Osteocyte (in vitro differentiated cells): ENCODE measurements at regions not wholly inside any gene's neighbourhood (a gene's known extent, or its start where the extent isn't known, plus 50 kb on each side); places are given as distances from the start of the nearest gene placed in this dataset.

ENCODE experiments used
- DNase-seq: peaks from one replicate; pipeline ENCODE4 v3.0.0; 2021; ENCODE audit warnings: mixed read lengths; ENCODE audit not compliant: unreplicated experiment; ENCODE audit errors: extremely low spot score
- H3K27ac Mint-ChIP-seq: one replicate; pipeline ENCODE4 v1.8.0; 2021; ENCODE audit warnings: mild to moderate bottlenecking, mixed read lengths; ENCODE audit not compliant: unreplicated experiment
- H3K27me3 Mint-ChIP-seq: one replicate; pipeline ENCODE4 v1.8.0; 2021; ENCODE audit warnings: mixed read lengths; ENCODE audit not compliant: unreplicated experiment
- H3K36me3 Mint-ChIP-seq: one replicate; pipeline ENCODE4 v1.8.0; 2021; ENCODE audit warnings: mixed read lengths; ENCODE audit not compliant: unreplicated experiment
- H3K4me1 Mint-ChIP-seq: one replicate; pipeline ENCODE4 v1.8.0; 2021; ENCODE audit warnings: mixed read lengths; ENCODE audit not compliant: unreplicated experiment
- H3K4me3 Mint-ChIP-seq: one replicate; pipeline ENCODE4 v1.8.0; 2021; ENCODE audit warnings: mild to moderate bottlenecking, moderate library complexity, mixed read lengths; ENCODE audit not compliant: unreplicated experiment
- H3K9me3 Mint-ChIP-seq: one replicate; pipeline ENCODE4 v1.8.0; 2021; ENCODE audit warnings: mixed read lengths; ENCODE audit not compliant: unreplicated experiment
- TF ChIP-seq, protein P1 (sequence below): fragments of 200-600 bp; sonication (generic); IDR thresholded peaks from 2 replicates; pipeline ENCODE4 v1.5.0; 2021; ENCODE audit warnings: antibody characterized with exemption, mild to moderate bottlenecking, moderate library complexity

- TF ChIP-seq, protein P1, sequence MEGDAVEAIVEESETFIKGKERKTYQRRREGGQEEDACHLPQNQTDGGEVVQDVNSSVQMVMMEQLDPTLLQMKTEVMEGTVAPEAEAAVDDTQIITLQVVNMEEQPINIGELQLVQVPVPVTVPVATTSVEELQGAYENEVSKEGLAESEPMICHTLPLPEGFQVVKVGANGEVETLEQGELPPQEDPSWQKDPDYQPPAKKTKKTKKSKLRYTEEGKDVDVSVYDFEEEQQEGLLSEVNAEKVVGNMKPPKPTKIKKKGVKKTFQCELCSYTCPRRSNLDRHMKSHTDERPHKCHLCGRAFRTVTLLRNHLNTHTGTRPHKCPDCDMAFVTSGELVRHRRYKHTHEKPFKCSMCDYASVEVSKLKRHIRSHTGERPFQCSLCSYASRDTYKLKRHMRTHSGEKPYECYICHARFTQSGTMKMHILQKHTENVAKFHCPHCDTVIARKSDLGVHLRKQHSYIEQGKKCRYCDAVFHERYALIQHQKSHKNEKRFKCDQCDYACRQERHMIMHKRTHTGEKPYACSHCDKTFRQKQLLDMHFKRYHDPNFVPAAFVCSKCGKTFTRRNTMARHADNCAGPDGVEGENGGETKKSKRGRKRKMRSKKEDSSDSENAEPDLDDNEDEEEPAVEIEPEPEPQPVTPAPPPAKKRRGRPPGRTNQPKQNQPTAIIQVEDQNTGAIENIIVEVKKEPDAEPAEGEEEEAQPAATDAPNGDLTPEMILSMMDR: no peak
- no peak for DNase-seq
- Mint-ChIP-seq H3K4me1 (peaks cover 40% of the 10 kb centered on the region), H3K36me3 (no peaks in the 10 kb centered on the region), H3K4me3 (no peak overlapping the region), H3K27me3 (no peaks in the 10 kb centered on the region), H3K27ac (peak overlapping the region; percentile 78), H3K9me3 (peaks cover 4% of the 10 kb centered on the region)
These were observed 437.9 kb downstream of the TXNL1 start for GRCh38 chr18:56200381-56200911.

GRCh38 chr18:56199580-56200330 is 438.6 kb downstream of the TXNL1 start:
- H3K27ac Mint-ChIP-seq: peak overlapping the region; percentile 78
- TF ChIP-seq, protein P1: no peak
- H3K9me3 Mint-ChIP-seq: peaks cover 4% of the 10 kb centered on the region
- no peak overlapping the region for H3K4me3 Mint-ChIP-seq
- no peaks in the 10 kb centered on the region for H3K27me3 Mint-ChIP-seq
- no peak for DNase-seq
- no peaks in the 10 kb centered on the region for H3K36me3 Mint-ChIP-seq
- H3K4me1 Mint-ChIP-seq: peaks cover 40% of the 10 kb centered on the region

DNA sequence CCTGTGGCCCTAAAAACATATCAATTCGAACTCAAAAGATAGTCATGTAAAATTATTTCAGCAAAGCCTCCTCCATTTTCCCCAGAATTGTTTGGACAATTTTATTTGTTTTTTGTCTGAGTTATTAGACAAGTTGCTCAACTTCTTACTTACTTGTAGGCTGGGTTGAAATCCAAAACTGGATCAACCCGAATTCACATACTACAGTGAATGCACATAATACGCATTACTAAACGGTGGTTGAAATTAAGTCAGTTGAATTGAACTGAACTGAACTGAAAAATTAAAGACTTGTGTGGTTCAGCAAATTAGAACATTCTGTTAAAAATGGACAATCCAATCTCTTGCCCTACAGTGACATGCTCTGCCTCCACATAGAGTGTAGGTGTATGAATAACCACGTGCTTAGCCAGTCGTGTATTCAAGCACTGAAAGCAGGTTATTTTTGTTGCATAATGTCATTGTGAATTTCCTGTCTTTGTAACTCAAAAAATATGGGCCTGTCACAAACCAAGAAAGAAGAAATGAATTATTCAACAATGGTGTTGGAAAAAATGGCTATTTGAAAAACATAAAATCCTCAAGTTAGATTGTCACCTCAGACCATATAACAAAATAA is 441.0 kb downstream of the TXNL1 start:
- peaks cover 36% of the 10 kb centered on the region for H3K4me1 Mint-ChIP-seq
- no peaks in the 10 kb centered on the region for H3K36me3 Mint-ChIP-seq
- TF ChIP-seq, protein P1: no peak
- H3K9me3 Mint-ChIP-seq: peaks cover 4% of the 10 kb centered on the region
- no peak overlapping the region for H3K27ac Mint-ChIP-seq
- no peak overlapping the region for H3K4me3 Mint-ChIP-seq
- no peaks in the 10 kb centered on the region for H3K27me3 Mint-ChIP-seq
- no peak for DNase-seq

GRCh38 chr18:56196495-56197225 is 441.7 kb downstream of the TXNL1 start:
- Mint-ChIP-seq H3K27ac (no peak overlapping the region), H3K4me3 (no peak overlapping the region), H3K4me1 (peaks cover 36% of the 10 kb centered on the region), H3K9me3 (peaks cover 4% of the 10 kb centered on the region), H3K36me3 (no peaks in the 10 kb centered on the region), H3K27me3 (no peaks in the 10 kb centered on the region)
- TF ChIP-seq, protein P1: no peak
- no peak for DNase-seq

- H3K4me1 Mint-ChIP-seq: peaks cover 2% of the 10 kb centered on the region
- H3K9me3 Mint-ChIP-seq: no peaks in the 10 kb centered on the region
- TF ChIP-seq, protein P1: no peak
- H3K27ac Mint-ChIP-seq: no peak overlapping the region
- DNase-seq: no peak
- no peaks in the 10 kb centered on the region for H3K27me3 Mint-ChIP-seq
- no peaks in the 10 kb centered on the region for H3K36me3 Mint-ChIP-seq
- no peak overlapping the region for H3K4me3 Mint-ChIP-seq
These were observed 447.1 kb downstream of the TXNL1 start for GRCh38 chr18:56191334-56191733.
